Spleen (tissue), 3 donors: ENCODE measurements at regions not wholly inside any gene's neighbourhood (a gene's known extent, or its start where the extent isn't known, plus 50 kb on each side); places are given as distances from the start of the nearest gene placed in this dataset.

ENCODE experiments used
- POLR2A ChIP-seq, 3 donors: fragments of 450-650 bp; IDR thresholded peaks; one replicate each; pipeline ENCODE4 v1.5.1; 2017; ENCODE audit warnings: antibody characterized with exemption in 3 of 3, mild to moderate bottlenecking in 1 of 3
- POLR2AphosphoS5 ChIP-seq, 3 donors: sonication (generic); formaldehyde crosslinking; IDR thresholded peaks; one replicate each; pipeline ENCODE4 v1.5.1; 2017; ENCODE audit warnings: antibody characterized with exemption in 3 of 3

GRCh38 chr5:96175090-96175489, 213.4 kb upstream of the ELL2 start:
- TF ChIP-seq POLR2A (IDR thresholded peaks at IDR 0.05) (no peak), POLR2AphosphoS5 (IDR thresholded peaks at IDR 0.05) (no peak)
